Esophagus muscularis mucosa (tissue), 4 donors: ENCODE measurements at regions not wholly inside any gene's neighbourhood (a gene's known extent, or its start where the extent isn't known, plus 50 kb on each side); places are given as distances from the start of the nearest gene placed in this dataset.

Source experiments
- DNase-seq: peaks from one replicate; pipeline ENCODE4 v3.0.0-alpha.2; 2017; ENCODE audit errors: extremely low spot score
- H3K27ac ChIP-seq, 4 donors: fragments of 200-600 bp; sonication (generic); replicated peaks in 1 of 4; 1 replicate in 3 of 4; 2 replicates in 1 of 4; pipeline ENCODE4 v1.5.1; 2016 to 2019; ENCODE audit warnings: mild to moderate bottlenecking in 1 of 4
- H3K27me3 ChIP-seq, 4 donors: fragments of 200-600 bp; sonication (generic); one replicate each; pipeline versions ENCODE4 v1.5.1 to v1.6.0; 2016 to 2019
- H3K36me3 ChIP-seq, 4 donors: fragments of 200-600 bp; sonication (generic); one replicate each; pipeline ENCODE4 v1.5.1; 2016 to 2019
- H3K4me1 ChIP-seq, 4 donors: fragments of 200-600 bp; sonication (generic); one replicate each; pipeline ENCODE4 v1.5.1; 2016 to 2019
- H3K4me3 ChIP-seq, 4 donors: fragments of 200-600 bp; sonication (generic); 1 replicate in 2 of 4; 2 replicates in 2 of 4; pipeline ENCODE4 v1.5.1; 2016 to 2019; ENCODE audit warnings: mild to moderate bottlenecking in 4 of 4, moderate library complexity in 1 of 4
- H3K9me3 ChIP-seq, 4 donors: fragments of 200-600 bp; sonication (generic); 1 replicate in 3 of 4; 2 replicates in 1 of 4; pipeline ENCODE4 v1.5.1; 2016 to 2019
- EP300 ChIP-seq: sonication (generic); formaldehyde crosslinking; IDR thresholded peaks from one replicate; pipeline ENCODE4 v1.6.1; 2017; ENCODE audit warnings: antibody characterized with exemption
- POLR2A ChIP-seq: fragments of 450-650 bp; IDR thresholded peaks from one replicate; pipeline ENCODE4 v1.6.1; 2017; ENCODE audit warnings: antibody characterized with exemption, moderate library complexity, mild to moderate bottlenecking, low read depth
- POLR2AphosphoS5 ChIP-seq, 2 donors: sonication (generic); formaldehyde crosslinking; IDR thresholded peaks; one replicate each; pipeline ENCODE4 v1.6.1; 2017; ENCODE audit warnings: antibody characterized with exemption in 2 of 2
- WGBS: methylation state at CpG from one replicate; pipeline ENCODE4 v1.1.5; 2018; 5-methylcytosine and 5-hydroxymethylcytosine counted together
- intact Hi-C: fragments of 100-400 bp; cut with DNase I; formaldehyde crosslinking; loops from one replicate; pipeline ENCODE4 v1.15.1; 2023
- TF ChIP-seq, protein P1 (sequence below), 3 experiments: fragments of 200-600 bp in 2 of 3; fragments of 450-650 bp in 1 of 3; sonication (generic) in 2 of 3; IDR thresholded peaks; one replicate each; pipeline ENCODE4 v1.5.1; 2017 to 2019; ENCODE audit warnings: antibody characterized with exemption in 3 of 3, mild to moderate bottlenecking in 2 of 3, moderate library complexity in 1 of 3

DNA sequence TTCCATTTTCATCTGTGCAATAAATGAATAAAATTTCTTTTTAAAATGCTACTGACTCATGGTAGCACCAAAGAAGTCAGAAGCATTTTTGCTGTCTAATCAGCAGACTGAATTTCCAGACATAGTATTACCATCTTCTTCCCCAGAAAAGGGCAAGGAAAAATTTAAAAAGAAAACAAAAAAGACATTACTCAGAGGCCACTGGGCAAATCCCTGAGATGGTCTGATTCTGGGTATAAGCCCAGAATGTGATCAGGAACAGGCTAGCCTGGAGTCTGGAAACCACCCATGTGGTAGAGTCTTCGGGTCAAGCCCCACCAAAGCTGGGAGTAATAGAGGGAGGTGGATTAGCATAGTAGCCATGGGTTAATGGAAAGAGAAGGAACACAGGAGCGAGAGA lies 342.8 kb downstream of the FBXW7 start:
- H3K9me3 ChIP-seq, result no peaks in the 10 kb centered on the region
- intact Hi-C loops, result no loop called here
- DNase-seq, result no peak
- no peak for TF ChIP-seq POLR2A
- no peak for TF ChIP-seq POLR2AphosphoS5 (IDR thresholded peaks at IDR 0.05)
- TF ChIP-seq, protein P1, sequence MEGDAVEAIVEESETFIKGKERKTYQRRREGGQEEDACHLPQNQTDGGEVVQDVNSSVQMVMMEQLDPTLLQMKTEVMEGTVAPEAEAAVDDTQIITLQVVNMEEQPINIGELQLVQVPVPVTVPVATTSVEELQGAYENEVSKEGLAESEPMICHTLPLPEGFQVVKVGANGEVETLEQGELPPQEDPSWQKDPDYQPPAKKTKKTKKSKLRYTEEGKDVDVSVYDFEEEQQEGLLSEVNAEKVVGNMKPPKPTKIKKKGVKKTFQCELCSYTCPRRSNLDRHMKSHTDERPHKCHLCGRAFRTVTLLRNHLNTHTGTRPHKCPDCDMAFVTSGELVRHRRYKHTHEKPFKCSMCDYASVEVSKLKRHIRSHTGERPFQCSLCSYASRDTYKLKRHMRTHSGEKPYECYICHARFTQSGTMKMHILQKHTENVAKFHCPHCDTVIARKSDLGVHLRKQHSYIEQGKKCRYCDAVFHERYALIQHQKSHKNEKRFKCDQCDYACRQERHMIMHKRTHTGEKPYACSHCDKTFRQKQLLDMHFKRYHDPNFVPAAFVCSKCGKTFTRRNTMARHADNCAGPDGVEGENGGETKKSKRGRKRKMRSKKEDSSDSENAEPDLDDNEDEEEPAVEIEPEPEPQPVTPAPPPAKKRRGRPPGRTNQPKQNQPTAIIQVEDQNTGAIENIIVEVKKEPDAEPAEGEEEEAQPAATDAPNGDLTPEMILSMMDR (IDR thresholded peaks at IDR 0.05), result no peak
- TF ChIP-seq EP300, result no peak
- 89% methylated on average over 2 of the region's 2 CpGs for WGBS
- no peaks in the 10 kb centered on the region for H3K27me3 ChIP-seq
- no peaks in the 10 kb centered on the region for H3K36me3 ChIP-seq
- no peak overlapping the region for H3K27ac ChIP-seq
- H3K4me3 ChIP-seq, result no peak overlapping the region
- peaks cover 0 to 7% (median 6%) of the 10 kb centered on the region in 4 donors for H3K4me1 ChIP-seq

- TF ChIP-seq POLR2A, result no peak
- TF ChIP-seq, protein P1 (IDR thresholded peaks at IDR 0.05), result no peak
- no peak for TF ChIP-seq POLR2AphosphoS5 (IDR thresholded peaks at IDR 0.05)
- no peak for TF ChIP-seq EP300
- no peak for DNase-seq
- 94% methylated on average over 7 of the region's 7 CpGs for WGBS
- Histone ChIP-seq H3K4me1 (peaks cover 0 to 4% (median 0%) of the 10 kb centered on the region in 4 donors), H3K27me3 (no peaks in the 10 kb centered on the region), H3K27ac (no peak overlapping the region), H3K4me3 (no peak overlapping the region), H3K9me3 (no peaks in the 10 kb centered on the region), H3K36me3 (no peaks in the 10 kb centered on the region)
- intact Hi-C loops, result no loop called here
Measured at GRCh38 chr4:152190907-152191306, 345.0 kb downstream of the FBXW7 start.

DNA sequence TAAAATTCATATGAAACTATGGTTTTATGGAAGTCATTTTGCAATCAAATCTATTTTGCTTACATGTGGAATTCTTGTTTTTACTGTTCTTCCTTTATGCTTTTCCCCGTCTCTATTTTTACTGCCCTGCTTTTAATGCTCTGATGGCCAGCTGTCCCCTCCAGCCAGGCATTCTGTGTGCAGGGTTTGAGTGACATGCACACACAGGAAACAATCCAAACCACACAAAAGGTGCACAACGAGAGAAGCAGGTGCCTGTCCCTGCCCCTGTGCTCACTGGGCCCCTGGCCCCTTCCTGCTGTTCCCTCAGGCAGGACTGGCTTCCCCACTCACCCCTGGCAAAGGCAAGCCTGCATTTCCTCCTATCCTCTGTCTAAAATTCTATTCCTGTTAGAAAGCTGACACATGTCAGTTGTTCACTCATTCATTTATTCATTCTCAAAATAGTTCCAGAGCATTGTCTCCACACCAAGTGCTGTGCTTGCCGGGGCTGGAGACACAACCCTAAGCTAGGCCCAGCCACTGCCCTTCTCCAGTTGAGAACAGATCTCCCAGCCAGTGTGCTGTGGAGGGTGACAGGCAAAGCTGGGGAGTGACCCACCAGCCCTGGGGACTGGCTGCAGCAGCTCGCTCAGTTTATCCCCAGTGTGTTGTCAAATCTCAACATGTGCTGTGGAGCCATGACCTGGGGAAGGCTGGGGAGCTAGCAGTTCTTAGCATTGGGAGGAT lies 346.3 kb downstream of the FBXW7 start:
- DNase-seq, result no peak
- intact Hi-C loops, result no loop called here

DNA sequence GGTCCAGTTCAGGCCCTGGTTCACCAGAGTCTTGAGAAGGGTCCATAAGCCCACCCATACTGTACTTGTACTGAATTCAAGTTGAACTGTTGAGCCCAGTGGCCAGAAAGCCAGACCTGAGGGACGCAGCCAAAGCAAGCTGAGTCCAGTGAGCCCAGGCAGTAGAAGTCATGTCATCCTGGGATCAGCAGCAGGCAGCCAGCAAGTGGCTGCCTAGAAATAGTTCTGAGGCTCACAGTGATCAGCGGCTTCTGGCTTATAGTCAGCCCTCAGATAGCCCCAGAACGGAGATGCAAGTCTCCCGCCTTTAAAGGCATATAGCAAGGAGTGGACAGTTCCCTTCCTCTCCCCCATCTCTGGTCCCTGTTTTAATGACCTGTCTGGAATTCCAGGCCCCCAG lies 347.1 kb downstream of the FBXW7 start:
- WGBS, result 89% methylated on average over 4 of the region's 4 CpGs
- peaks cover 0 to 4% (median 0%) of the 10 kb centered on the region in 4 donors for H3K4me1 ChIP-seq
- no peak overlapping the region for H3K4me3 ChIP-seq
- H3K27ac ChIP-seq, result no peak overlapping the region
- H3K36me3 ChIP-seq, result no peaks in the 10 kb centered on the region
- H3K9me3 ChIP-seq, result no peaks in the 10 kb centered on the region
- H3K27me3 ChIP-seq, result no peaks in the 10 kb centered on the region
- TF ChIP-seq, protein P1 (IDR thresholded peaks at IDR 0.05), result no peak
- TF ChIP-seq EP300 (no peak), POLR2AphosphoS5 (IDR thresholded peaks at IDR 0.05) (no peak), POLR2A (no peak)
- DNase-seq, result no peak
- intact Hi-C loops, result no loop called here

More for the DNA sequence above, 346.3 kb downstream of the FBXW7 start:
- H3K4me1 ChIP-seq, result peaks cover 0 to 4% (median 0%) of the 10 kb centered on the region in 4 donors
- 62% methylated on average over 3 of the region's 4 CpGs for WGBS
- no peak overlapping the region for H3K27ac ChIP-seq
- no peak overlapping the region for H3K4me3 ChIP-seq
- TF ChIP-seq POLR2AphosphoS5 (IDR thresholded peaks at IDR 0.05) (no peak), POLR2A (no peak), EP300 (no peak)
- TF ChIP-seq, protein P1 (IDR thresholded peaks at IDR 0.05), result no peak
- H3K27me3 ChIP-seq, result no peaks in the 10 kb centered on the region
- H3K36me3 ChIP-seq, result no peaks in the 10 kb centered on the region
- H3K9me3 ChIP-seq, result no peaks in the 10 kb centered on the region

DNA sequence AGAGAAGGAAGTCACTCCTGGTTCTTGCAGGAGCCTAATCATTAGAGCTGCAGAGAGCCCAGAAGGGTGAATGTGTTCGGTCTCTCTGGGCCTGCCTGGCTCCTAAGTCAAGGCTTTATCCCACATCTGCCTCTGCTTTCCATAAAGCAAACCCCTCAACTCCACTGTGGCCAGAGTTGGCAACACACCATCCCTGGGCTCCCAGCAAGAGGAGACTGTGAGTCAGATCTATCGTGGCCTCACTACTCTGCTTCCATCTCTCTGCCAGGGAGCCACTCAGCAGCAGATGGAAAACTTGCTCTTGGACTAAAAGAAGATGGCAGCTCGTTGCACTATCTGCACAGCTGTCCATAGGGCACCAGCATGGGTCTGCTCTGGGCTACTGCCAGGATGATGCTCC lies 348.2 kb downstream of the FBXW7 start:
- H3K36me3 ChIP-seq, result no peaks in the 10 kb centered on the region
- no peaks in the 10 kb centered on the region for H3K27me3 ChIP-seq
- no peaks in the 10 kb centered on the region for H3K9me3 ChIP-seq
- TF ChIP-seq POLR2AphosphoS5 (IDR thresholded peaks at IDR 0.05) (no peak), EP300 (no peak), POLR2A (no peak)
- H3K4me1 ChIP-seq, result peaks cover 0 to 4% (median 0%) of the 10 kb centered on the region in 4 donors
- no peak for DNase-seq
- no peak overlapping the region for H3K27ac ChIP-seq
- intact Hi-C loops, result no loop called here
- H3K4me3 ChIP-seq, result no peak overlapping the region
- WGBS, result 73% methylated on average over 3 of the region's 3 CpGs
